WTC11 (cell line): ENCODE measurements at regions not wholly inside any gene's neighbourhood (a gene's known extent, or its start where the extent isn't known, plus 50 kb on each side); places are given as distances from the start of the nearest gene placed in this dataset.

Experiments used
- ATF2 ChIP-seq: sonication (generic); formaldehyde crosslinking; IDR thresholded peaks from 2 replicates; pipeline ENCODE4 v1.8.1; 2022; ENCODE audit warnings: low read depth, missing genetic modification reagents, borderline replicate concordance
- CREB1 ChIP-seq: sonication (generic); formaldehyde crosslinking; IDR thresholded peaks from 2 replicates; pipeline ENCODE4 v1.8.0; 2023; ENCODE audit warnings: mild to moderate bottlenecking, missing genetic modification reagents
- CTCF ChIP-seq: fragments of 200-600 bp; IDR thresholded peaks from 2 replicates; pipeline ENCODE4 v1.8.0; 2022; ENCODE audit warnings: antibody characterized with exemption
- ETV6 ChIP-seq: sonication (generic); formaldehyde crosslinking; IDR thresholded peaks from 2 replicates; pipeline ENCODE4 v1.8.1; 2022; ENCODE audit warnings: mild to moderate bottlenecking, missing genetic modification reagents
- FOXP1 ChIP-seq: sonication (generic); formaldehyde crosslinking; IDR thresholded peaks from 2 replicates; pipeline ENCODE4 v1.8.0; 2022; ENCODE audit warnings: missing genetic modification reagents, mild to moderate bottlenecking, moderate library complexity, borderline replicate concordance
- SP1 ChIP-seq: sonication (generic); formaldehyde crosslinking; conservative IDR thresholded peaks from 2 replicates; pipeline ENCODE4 v1.8.1; 2022; ENCODE audit warnings: missing genetic modification reagents
- ZNF317 ChIP-seq: sonication (generic); formaldehyde crosslinking; IDR thresholded peaks from 2 replicates; pipeline ENCODE4 v1.8.1; 2023; ENCODE audit warnings: low read depth, mild to moderate bottlenecking, moderate library complexity, missing genetic modification reagents, borderline replicate concordance
- ZNF532 ChIP-seq: fragments of 250-450 bp; sonication (Bioruptor Pico); IDR thresholded peaks from 2 replicates; pipeline ENCODE4 v1.9.0; 2021; ENCODE audit warnings: mild to moderate bottlenecking, borderline replicate concordance
- TF ChIP-seq, protein P1 (sequence below): sonication (generic); formaldehyde crosslinking; IDR thresholded peaks from 2 replicates; pipeline ENCODE4 v1.8.0; 2022; ENCODE audit warnings: mild to moderate bottlenecking, missing genetic modification reagents
- TF ChIP-seq, protein P2 (sequence below): fragments of 250-450 bp; sonication (Bioruptor Pico); IDR thresholded peaks from 2 replicates; pipeline ENCODE4 v1.8.0; 2021; ENCODE audit warnings: mild to moderate bottlenecking
- TF ChIP-seq, protein P3 (sequence below): fragments of 250-450 bp; sonication (Bioruptor Pico); IDR thresholded peaks from 2 replicates; pipeline ENCODE4 v2.1.2; 2022; ENCODE audit warnings: mild to moderate bottlenecking, moderate library complexity
- TF ChIP-seq, protein P4 (sequence below): sonication (generic); formaldehyde crosslinking; IDR thresholded peaks from 2 replicates; pipeline ENCODE4 v1.8.1; 2022; ENCODE audit warnings: mild to moderate bottlenecking, moderate library complexity, missing genetic modification reagents
- TF ChIP-seq, protein P5 (sequence below): sonication (generic); formaldehyde crosslinking; IDR thresholded peaks from 2 replicates; pipeline ENCODE4 v1.8.1; 2022; ENCODE audit warnings: mild to moderate bottlenecking, missing genetic modification reagents, moderate library complexity, borderline replicate concordance

DNA sequence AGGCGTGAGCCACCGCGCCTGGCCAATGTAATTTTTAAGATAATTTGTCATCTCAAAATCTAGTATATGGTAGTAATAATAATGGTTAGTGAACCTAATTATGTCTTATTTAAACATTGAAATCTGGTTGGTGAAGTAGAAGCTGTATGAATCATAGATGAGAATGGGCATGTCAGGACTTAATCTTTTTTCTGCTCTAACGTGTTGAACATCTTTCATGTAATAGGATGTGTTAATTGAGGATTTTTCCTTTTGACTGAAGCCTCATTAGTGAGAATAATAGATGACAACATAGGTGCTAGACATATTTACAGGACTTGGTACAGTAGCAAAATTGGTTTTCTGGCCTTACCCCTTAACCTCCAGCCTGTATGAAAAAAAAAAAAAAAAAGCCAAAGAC lies 835.6 kb downstream of the IGSF11 start:
- TF ChIP-seq, protein P1, sequence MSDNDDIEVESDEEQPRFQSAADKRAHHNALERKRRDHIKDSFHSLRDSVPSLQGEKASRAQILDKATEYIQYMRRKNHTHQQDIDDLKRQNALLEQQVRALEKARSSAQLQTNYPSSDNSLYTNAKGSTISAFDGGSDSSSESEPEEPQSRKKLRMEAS (CRISPR knock-in tag), result no peak
- TF ChIP-seq, protein P2, sequence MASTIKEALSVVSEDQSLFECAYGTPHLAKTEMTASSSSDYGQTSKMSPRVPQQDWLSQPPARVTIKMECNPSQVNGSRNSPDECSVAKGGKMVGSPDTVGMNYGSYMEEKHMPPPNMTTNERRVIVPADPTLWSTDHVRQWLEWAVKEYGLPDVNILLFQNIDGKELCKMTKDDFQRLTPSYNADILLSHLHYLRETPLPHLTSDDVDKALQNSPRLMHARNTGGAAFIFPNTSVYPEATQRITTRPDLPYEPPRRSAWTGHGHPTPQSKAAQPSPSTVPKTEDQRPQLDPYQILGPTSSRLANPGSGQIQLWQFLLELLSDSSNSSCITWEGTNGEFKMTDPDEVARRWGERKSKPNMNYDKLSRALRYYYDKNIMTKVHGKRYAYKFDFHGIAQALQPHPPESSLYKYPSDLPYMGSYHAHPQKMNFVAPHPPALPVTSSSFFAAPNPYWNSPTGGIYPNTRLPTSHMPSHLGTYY (CRISPR knock-in tag), result no peak
- TF ChIP-seq ZNF532 (CRISPR knock-in tag), result no peak
- TF ChIP-seq CREB1 (CRISPR knock-in tag), result no peak
- TF ChIP-seq, protein P3, sequence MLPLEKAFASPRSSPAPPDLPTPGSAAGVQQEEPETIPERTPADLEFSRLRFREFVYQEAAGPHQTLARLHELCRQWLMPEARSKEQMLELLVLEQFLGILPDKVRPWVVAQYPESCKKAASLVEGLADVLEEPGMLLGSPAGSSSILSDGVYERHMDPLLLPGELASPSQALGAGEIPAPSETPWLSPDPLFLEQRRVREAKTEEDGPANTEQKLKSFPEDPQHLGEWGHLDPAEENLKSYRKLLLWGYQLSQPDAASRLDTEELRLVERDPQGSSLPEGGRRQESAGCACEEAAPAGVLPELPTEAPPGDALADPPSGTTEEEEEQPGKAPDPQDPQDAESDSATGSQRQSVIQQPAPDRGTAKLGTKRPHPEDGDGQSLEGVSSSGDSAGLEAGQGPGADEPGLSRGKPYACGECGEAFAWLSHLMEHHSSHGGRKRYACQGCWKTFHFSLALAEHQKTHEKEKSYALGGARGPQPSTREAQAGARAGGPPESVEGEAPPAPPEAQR (CRISPR knock-in tag), result no peak
- no peak for TF ChIP-seq CTCF
- TF ChIP-seq FOXP1 (CRISPR knock-in tag), result no peak
- TF ChIP-seq, protein P4, sequence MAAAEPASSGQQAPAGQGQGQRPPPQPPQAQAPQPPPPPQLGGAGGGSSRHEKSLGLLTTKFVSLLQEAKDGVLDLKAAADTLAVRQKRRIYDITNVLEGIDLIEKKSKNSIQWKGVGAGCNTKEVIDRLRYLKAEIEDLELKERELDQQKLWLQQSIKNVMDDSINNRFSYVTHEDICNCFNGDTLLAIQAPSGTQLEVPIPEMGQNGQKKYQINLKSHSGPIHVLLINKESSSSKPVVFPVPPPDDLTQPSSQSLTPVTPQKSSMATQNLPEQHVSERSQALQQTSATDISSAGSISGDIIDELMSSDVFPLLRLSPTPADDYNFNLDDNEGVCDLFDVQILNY (CRISPR knock-in tag), result no peak
- TF ChIP-seq, protein P5, sequence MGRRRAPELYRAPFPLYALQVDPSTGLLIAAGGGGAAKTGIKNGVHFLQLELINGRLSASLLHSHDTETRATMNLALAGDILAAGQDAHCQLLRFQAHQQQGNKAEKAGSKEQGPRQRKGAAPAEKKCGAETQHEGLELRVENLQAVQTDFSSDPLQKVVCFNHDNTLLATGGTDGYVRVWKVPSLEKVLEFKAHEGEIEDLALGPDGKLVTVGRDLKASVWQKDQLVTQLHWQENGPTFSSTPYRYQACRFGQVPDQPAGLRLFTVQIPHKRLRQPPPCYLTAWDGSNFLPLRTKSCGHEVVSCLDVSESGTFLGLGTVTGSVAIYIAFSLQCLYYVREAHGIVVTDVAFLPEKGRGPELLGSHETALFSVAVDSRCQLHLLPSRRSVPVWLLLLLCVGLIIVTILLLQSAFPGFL, result no peak
- no peak for TF ChIP-seq SP1 (CRISPR knock-in tag)
- no peak for TF ChIP-seq ETV6 (CRISPR knock-in tag)
- TF ChIP-seq ZNF317, result no peak
- no peak for TF ChIP-seq ATF2
